ENCODE measurements at regions not wholly inside any gene's neighbourhood (a gene's known extent, or its start where the extent isn't known, plus 50 kb on each side); places are given as distances from the start of the nearest gene placed in this dataset.

GRCh38 chr11:120029321-120029720, 108.6 kb downstream of the TRIM29 start:
- TF ChIP-seq CTCF (IDR thresholded peaks at IDR 0.05; ENCODE audit: insufficient read depth, low read depth, low read length) (no peak), EZH2 (IDR thresholded peaks at IDR 0.05; ENCODE audit: insufficient read depth, low read length) (no peak)

All from astrocyte (in vitro differentiated cells and primary cell).